ENCODE measurements at regions not wholly inside any gene's neighbourhood (a gene's known extent, or its start where the extent isn't known, plus 50 kb on each side); places are given as distances from the start of the nearest gene placed in this dataset.

DNA sequence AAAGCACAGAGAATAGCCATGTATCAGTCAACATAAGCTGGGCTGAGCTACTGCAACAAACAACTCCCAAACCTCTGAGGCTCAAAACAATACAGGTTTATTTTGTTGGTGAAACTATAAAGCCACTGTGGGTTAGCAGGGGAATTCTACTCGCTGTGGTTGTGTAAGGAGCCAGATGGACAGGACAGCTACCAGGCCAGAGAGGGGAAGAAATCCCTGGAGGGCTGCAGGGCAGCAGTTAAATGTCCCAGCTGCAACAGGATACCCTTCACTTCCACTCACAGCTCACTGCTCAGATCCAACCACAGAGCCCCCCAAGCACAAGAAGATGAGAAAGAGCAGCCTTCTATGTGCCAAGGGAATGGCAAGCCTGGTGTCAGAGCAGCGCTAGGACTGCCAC lies 245.9 kb upstream of the RAB6C start:
- Histone ChIP-seq H3K9ac (ENCODE audit: low read length) (no peak overlapping the region), H3K9me3 (ENCODE audit: insufficient read depth, low read length) (no peaks in the 10 kb centered on the region), H3K4me3 (ENCODE audit: low read length) (no peak overlapping the region), H3K27me3 (ENCODE audit: low read depth, low read length) (no peaks in the 10 kb centered on the region), H3K4me2 (ENCODE audit: low read length) (no peak overlapping the region), H2AFZ (ENCODE audit: low read depth, low read length) (no peak overlapping the region), H4K20me1 (ENCODE audit: insufficient read depth, low read length) (no peaks in the 10 kb centered on the region), H3K4me1 (ENCODE audit: low read length) (no peaks in the 10 kb centered on the region), H3K79me2 (ENCODE audit: low read length) (no peaks in the 10 kb centered on the region), H3K36me3 (replicated peaks; ENCODE audit: low read depth, low read length) (no peaks in the 10 kb centered on the region), H3K27ac (ENCODE audit: low read length) (no peak overlapping the region)
- TF ChIP-seq, protein P1, sequence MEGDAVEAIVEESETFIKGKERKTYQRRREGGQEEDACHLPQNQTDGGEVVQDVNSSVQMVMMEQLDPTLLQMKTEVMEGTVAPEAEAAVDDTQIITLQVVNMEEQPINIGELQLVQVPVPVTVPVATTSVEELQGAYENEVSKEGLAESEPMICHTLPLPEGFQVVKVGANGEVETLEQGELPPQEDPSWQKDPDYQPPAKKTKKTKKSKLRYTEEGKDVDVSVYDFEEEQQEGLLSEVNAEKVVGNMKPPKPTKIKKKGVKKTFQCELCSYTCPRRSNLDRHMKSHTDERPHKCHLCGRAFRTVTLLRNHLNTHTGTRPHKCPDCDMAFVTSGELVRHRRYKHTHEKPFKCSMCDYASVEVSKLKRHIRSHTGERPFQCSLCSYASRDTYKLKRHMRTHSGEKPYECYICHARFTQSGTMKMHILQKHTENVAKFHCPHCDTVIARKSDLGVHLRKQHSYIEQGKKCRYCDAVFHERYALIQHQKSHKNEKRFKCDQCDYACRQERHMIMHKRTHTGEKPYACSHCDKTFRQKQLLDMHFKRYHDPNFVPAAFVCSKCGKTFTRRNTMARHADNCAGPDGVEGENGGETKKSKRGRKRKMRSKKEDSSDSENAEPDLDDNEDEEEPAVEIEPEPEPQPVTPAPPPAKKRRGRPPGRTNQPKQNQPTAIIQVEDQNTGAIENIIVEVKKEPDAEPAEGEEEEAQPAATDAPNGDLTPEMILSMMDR (IDR thresholded peaks at IDR 0.05; ENCODE audit: low read depth, low read length), result no peak
- no peak for TF ChIP-seq EZH2phosphoT487 (IDR thresholded peaks at IDR 0.05; ENCODE audit: low read depth)

DNA sequence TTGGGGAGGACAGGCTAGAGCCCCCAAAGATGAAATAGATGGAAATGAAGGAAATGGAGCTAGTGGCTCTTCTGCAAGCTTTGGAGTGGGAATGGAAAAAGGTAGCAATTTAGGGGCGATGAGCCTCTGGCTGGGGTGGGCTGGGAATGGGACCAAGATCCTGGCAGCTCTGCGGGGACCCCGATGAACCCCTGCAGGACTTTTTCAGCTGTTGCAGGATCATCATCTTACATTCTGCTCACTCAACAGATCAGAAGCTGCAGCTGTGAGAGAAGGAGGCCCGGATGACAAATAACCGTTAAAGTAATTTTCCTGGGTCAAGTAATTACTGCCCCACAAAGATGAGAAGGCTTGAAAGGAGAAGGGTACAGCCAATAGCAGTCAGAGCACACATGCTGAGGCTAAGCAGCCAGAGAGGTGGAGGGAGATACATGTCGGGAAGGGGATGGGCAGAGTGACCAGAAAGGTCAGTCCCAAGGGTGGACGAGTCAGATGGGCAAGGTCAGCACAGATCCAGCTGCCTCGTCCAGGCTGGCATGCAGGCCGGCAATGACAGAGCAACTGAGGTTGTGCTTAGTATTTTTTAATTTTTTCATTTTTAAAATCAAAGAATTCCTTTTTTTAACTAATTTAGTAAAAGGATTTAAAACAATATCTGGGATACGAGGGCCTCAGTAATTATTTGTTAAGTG lies 245.0 kb upstream of the RAB6C start:
- TF ChIP-seq EZH2phosphoT487 (IDR thresholded peaks at IDR 0.05; ENCODE audit: low read depth), result no peak
- TF ChIP-seq, protein P1 (IDR thresholded peaks at IDR 0.05; ENCODE audit: low read depth, low read length), result no peak
- Histone ChIP-seq H3K4me3 (ENCODE audit: low read length) (no peak overlapping the region), H3K9ac (ENCODE audit: low read length) (no peak overlapping the region)

DNA sequence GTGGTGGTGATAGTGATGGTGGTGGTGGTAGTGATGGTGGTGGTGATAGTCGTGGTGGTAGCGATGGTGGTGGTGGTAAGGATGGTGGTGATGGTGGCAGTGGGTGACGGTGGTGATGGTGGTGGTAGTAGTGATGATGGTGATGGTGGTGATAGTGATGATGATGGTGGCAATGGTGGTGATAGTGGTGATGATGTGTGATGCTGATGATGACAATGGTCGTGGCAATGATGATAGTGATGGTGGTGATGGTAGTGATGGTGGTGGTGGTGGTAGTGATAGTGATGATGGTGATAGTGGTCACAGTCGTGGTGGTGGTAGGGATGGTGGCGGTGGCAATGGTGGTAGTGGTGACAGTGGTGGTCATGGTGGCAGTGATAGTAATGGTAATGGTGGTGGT lies 243.9 kb upstream of the RAB6C start:
- H3K27me3 ChIP-seq (ENCODE audit: low read depth, low read length), result no peaks in the 10 kb centered on the region
- no peaks in the 10 kb centered on the region for H3K79me2 ChIP-seq (ENCODE audit: low read length)
- no peak overlapping the region for H2AFZ ChIP-seq (ENCODE audit: low read depth, low read length)
- no peaks in the 10 kb centered on the region for H3K4me1 ChIP-seq (ENCODE audit: low read length)
- TF ChIP-seq EZH2phosphoT487 (IDR thresholded peaks at IDR 0.05; ENCODE audit: low read depth), result no peak
- TF ChIP-seq, protein P1 (IDR thresholded peaks at IDR 0.05; ENCODE audit: low read depth, low read length), result no peak
- no peak overlapping the region for H3K9ac ChIP-seq (ENCODE audit: low read length)
- H3K4me2 ChIP-seq (ENCODE audit: low read length), result no peak overlapping the region
- no peaks in the 10 kb centered on the region for H3K36me3 ChIP-seq (replicated peaks; ENCODE audit: low read depth, low read length)
- no peaks in the 10 kb centered on the region for H4K20me1 ChIP-seq (ENCODE audit: insufficient read depth, low read length)
- H3K27ac ChIP-seq (ENCODE audit: low read length), result no peak overlapping the region
- no peaks in the 10 kb centered on the region for H3K9me3 ChIP-seq (ENCODE audit: insufficient read depth, low read length)
- no peak overlapping the region for H3K4me3 ChIP-seq (ENCODE audit: low read length)

More for the DNA sequence above, 245.0 kb upstream of the RAB6C start:
- Histone ChIP-seq H3K79me2 (ENCODE audit: low read length) (no peaks in the 10 kb centered on the region), H3K4me2 (ENCODE audit: low read length) (no peak overlapping the region), H2AFZ (ENCODE audit: low read depth, low read length) (no peak overlapping the region), H3K27ac (ENCODE audit: low read length) (no peak overlapping the region), H3K27me3 (ENCODE audit: low read depth, low read length) (no peaks in the 10 kb centered on the region), H3K4me1 (ENCODE audit: low read length) (no peaks in the 10 kb centered on the region), H3K36me3 (replicated peaks; ENCODE audit: low read depth, low read length) (no peaks in the 10 kb centered on the region), H3K9me3 (ENCODE audit: insufficient read depth, low read length) (no peaks in the 10 kb centered on the region), H4K20me1 (ENCODE audit: insufficient read depth, low read length) (no peaks in the 10 kb centered on the region)

DNA sequence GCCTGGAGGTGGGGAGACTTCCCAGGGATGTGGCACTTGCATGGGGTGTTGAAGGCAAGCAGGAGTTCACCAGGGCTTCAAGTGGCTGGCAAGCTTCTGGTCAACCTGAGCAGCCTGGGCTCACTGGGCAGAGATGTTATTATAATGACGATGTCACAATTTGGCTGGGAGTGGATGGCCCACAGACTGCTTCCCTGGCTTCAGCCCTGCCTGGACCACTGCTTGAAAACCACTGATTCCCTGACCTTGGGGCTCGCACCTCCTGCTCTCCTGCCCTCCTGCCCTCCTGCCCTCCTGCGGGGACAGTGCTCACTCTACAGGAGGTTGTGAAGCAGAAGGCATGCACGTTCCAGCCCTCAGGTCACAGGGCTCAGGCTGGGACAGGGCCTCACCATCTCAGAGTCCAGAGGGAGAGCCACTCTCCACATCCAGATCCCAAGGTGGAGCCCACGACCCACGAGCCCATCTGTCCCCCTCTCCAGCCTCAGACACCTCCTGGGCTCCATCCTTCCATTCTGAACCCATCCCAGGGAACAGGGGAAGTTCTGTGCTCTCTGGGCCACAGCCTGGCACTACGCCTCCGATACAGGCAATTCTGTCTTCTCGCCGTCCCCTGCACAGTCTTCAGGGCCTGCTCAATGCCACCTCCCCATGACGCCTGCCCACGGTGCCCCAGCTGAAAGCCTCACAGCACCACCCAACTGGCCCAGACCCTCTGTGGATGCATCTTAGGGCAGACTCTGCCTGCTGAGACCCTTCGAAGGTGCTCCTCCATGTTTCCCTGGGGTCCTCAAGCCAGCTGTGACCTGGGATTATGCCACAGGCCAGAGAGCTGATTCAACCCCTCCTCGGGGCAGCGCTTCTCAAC lies 241.6 kb upstream of the RAB6C start:
- H3K4me3 ChIP-seq (ENCODE audit: low read length), result no peak overlapping the region
- no peaks in the 10 kb centered on the region for H3K79me2 ChIP-seq (ENCODE audit: low read length)
- no peak overlapping the region for H3K9ac ChIP-seq (ENCODE audit: low read length)
- H3K27me3 ChIP-seq (ENCODE audit: low read depth, low read length), result no peaks in the 10 kb centered on the region
- TF ChIP-seq EZH2phosphoT487 (IDR thresholded peaks at IDR 0.05; ENCODE audit: low read depth), result no peak
- TF ChIP-seq, protein P1 (IDR thresholded peaks at IDR 0.05; ENCODE audit: low read depth, low read length), result no peak
- H2AFZ ChIP-seq (ENCODE audit: low read depth, low read length), result no peak overlapping the region
- H3K4me2 ChIP-seq (ENCODE audit: low read length), result no peak overlapping the region
- no peak overlapping the region for H3K27ac ChIP-seq (ENCODE audit: low read length)
- H3K36me3 ChIP-seq (replicated peaks; ENCODE audit: low read depth, low read length), result no peaks in the 10 kb centered on the region
- no peaks in the 10 kb centered on the region for H3K4me1 ChIP-seq (ENCODE audit: low read length)
- H4K20me1 ChIP-seq (ENCODE audit: insufficient read depth, low read length), result no peaks in the 10 kb centered on the region
- no peaks in the 10 kb centered on the region for H3K9me3 ChIP-seq (ENCODE audit: insufficient read depth, low read length)
